Esophagus squamous epithelium (tissue), 5 donors: ENCODE measurements at regions not wholly inside any gene's neighbourhood (a gene's known extent, or its start where the extent isn't known, plus 50 kb on each side); places are given as distances from the start of the nearest gene placed in this dataset.

Experiments
- DNase-seq: peaks from one replicate; lab custom pipeline; 2025; lab: John Stamatoyannopoulos, UW
- H3K27ac ChIP-seq, 4 donors: fragments of 200-600 bp; sonication (generic); one replicate each; pipeline ENCODE4 v1.5.1; 2016 to 2019; ENCODE audit warnings: mild to moderate bottlenecking in 1 of 4
- H3K27me3 ChIP-seq, 4 donors: fragments of 200-600 bp; sonication (generic); 1 replicate in 3 of 4; 2 replicates in 1 of 4; pipeline versions ENCODE4 v1.5.1 to v1.6.0; 2017 to 2021; ENCODE audit warnings: antibody characterized with exemption in 1 of 4
- H3K36me3 ChIP-seq, 3 donors: fragments of 200-600 bp; sonication (generic); one replicate each; pipeline ENCODE4 v1.5.1; 2016 to 2019
- H3K4me1 ChIP-seq, 3 donors: fragments of 200-600 bp; sonication (generic); one replicate each; pipeline ENCODE4 v1.5.1; 2017 to 2019
- H3K4me3 ChIP-seq, 4 donors: fragments of 200-600 bp; sonication (generic); 1 replicate in 3 of 4; 2 replicates in 1 of 4; pipeline ENCODE4 v1.5.1; 2016 to 2019; ENCODE audit warnings: mild to moderate bottlenecking in 2 of 4, moderate library complexity in 1 of 4
- H3K9me3 ChIP-seq, 3 donors: fragments of 200-600 bp; sonication (generic); one replicate each; pipeline ENCODE4 v1.5.1; 2016 to 2019
- POLR2A ChIP-seq, 4 donors: fragments of 450-650 bp; IDR thresholded peaks; one replicate each; pipeline ENCODE4 v1.6.1; 2017; ENCODE audit warnings: antibody characterized with exemption in 4 of 4, mild to moderate bottlenecking in 4 of 4, moderate library complexity in 3 of 4
- WGBS, 2 donors: methylation state at CpG; one replicate each; pipeline ENCODE4 v1.1.5; 2018; 5-methylcytosine and 5-hydroxymethylcytosine counted together
- intact Hi-C: fragments of 100-400 bp; cut with DNase I; formaldehyde crosslinking; loops from one replicate; pipeline ENCODE4 v1.15.0; 2022
- TF ChIP-seq, protein P1 (sequence below), 6 experiments: fragments of 450-650 bp in 4 of 6; fragments of 200-600 bp in 2 of 6; sonication (generic) in 2 of 6; IDR thresholded peaks; one replicate each; pipeline ENCODE4 v1.5.1; 2016 to 2019; ENCODE audit warnings: antibody characterized with exemption in 6 of 6, mild to moderate bottlenecking in 4 of 6, moderate library complexity in 4 of 6
- donor health status: DM: yes; HTN: yes; CAD: no.

DNA sequence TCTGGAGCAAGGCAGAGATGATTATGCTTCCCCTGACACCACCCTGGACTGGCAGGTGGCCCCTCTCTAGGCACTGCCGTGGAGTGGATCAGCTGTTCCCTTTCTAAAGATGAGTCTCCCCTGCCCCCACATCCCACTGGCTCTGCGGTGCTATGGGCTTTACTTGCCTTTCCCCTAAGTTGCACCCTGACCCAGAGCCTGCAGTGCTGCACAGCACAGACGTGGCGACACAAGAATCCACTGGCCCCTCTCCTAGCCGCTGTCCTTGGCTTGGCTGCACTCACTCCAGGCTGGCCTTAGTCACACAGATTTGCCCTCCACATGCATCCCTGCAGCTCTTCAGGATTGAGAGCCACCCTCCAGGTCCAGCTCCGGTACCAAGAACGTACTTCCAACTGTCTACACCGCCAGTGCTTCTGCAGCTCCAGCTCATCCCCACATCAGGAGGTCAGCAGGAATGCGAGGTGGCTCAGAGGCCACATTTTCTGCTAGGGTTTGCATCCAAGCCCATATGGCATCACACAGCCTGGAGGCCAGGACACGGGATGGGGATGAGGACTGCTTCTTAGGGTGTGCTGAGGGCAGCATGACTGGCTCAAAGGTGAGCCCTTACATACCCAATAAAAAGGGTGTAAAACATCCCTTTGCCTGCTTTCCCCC lies 82.4 kb upstream of the RASGRF1 start:
- intact Hi-C loops, result no loop called here
- Histone ChIP-seq H3K27ac (no peak overlapping the region), H3K4me1 (peaks cover 0 to 15% (median 7%) of the 10 kb centered on the region in 3 donors), H3K4me3 (no peak overlapping the region), H3K27me3 (peaks cover 0 to 50% (median 0%) of the 10 kb centered on the region in 4 donors), H3K9me3 (no peaks in the 10 kb centered on the region), H3K36me3 (no peaks in the 10 kb centered on the region)
- no peak for DNase-seq
- 75 to 81% methylated on average over 7 to 8 of the region's 10 CpGs for WGBS, 2 donors
- TF ChIP-seq, protein P1, sequence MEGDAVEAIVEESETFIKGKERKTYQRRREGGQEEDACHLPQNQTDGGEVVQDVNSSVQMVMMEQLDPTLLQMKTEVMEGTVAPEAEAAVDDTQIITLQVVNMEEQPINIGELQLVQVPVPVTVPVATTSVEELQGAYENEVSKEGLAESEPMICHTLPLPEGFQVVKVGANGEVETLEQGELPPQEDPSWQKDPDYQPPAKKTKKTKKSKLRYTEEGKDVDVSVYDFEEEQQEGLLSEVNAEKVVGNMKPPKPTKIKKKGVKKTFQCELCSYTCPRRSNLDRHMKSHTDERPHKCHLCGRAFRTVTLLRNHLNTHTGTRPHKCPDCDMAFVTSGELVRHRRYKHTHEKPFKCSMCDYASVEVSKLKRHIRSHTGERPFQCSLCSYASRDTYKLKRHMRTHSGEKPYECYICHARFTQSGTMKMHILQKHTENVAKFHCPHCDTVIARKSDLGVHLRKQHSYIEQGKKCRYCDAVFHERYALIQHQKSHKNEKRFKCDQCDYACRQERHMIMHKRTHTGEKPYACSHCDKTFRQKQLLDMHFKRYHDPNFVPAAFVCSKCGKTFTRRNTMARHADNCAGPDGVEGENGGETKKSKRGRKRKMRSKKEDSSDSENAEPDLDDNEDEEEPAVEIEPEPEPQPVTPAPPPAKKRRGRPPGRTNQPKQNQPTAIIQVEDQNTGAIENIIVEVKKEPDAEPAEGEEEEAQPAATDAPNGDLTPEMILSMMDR (IDR thresholded peaks at IDR 0.05), result no peak
- no peak for TF ChIP-seq POLR2A (IDR thresholded peaks at IDR 0.05)

DNA sequence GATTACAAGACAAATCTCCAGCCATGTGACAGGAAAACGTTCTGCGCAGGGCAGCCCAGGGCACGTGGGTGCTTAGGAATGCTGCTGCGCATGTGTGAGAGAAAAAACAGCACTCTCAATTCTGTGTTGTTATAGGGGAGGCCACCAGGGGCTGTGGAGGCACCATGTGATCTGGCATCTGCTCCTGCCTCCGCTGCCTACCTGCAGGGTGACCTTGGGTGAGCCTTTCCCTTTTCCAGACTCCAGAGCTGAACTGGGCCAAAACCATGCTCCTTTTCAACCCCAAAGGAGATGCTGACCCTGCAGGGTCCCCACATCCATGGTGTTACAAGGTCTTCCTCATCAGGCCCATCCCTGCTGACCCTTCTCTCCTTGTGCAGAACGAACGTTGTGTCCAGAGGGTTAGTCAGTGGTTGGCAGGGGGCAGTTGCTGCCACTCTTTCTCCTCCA lies 81.5 kb upstream of the RASGRF1 start:
- H3K4me1 ChIP-seq, result peaks cover 0 to 15% (median 7%) of the 10 kb centered on the region in 3 donors
- no peak for DNase-seq
- TF ChIP-seq, protein P1 (IDR thresholded peaks at IDR 0.05), result no peak
- no peak for TF ChIP-seq POLR2A (IDR thresholded peaks at IDR 0.05)
- H3K4me3 ChIP-seq, result no peak overlapping the region
- 66 to 79% methylated on average over 6 to 7 of the region's 7 CpGs for WGBS, 2 donors
- H3K27me3 ChIP-seq, result peaks cover 0 to 52% (median 0%) of the 10 kb centered on the region in 4 donors
- H3K9me3 ChIP-seq, result no peaks in the 10 kb centered on the region
- intact Hi-C loops, result no loop called here
- no peaks in the 10 kb centered on the region for H3K36me3 ChIP-seq
- H3K27ac ChIP-seq, result no peak overlapping the region

DNA sequence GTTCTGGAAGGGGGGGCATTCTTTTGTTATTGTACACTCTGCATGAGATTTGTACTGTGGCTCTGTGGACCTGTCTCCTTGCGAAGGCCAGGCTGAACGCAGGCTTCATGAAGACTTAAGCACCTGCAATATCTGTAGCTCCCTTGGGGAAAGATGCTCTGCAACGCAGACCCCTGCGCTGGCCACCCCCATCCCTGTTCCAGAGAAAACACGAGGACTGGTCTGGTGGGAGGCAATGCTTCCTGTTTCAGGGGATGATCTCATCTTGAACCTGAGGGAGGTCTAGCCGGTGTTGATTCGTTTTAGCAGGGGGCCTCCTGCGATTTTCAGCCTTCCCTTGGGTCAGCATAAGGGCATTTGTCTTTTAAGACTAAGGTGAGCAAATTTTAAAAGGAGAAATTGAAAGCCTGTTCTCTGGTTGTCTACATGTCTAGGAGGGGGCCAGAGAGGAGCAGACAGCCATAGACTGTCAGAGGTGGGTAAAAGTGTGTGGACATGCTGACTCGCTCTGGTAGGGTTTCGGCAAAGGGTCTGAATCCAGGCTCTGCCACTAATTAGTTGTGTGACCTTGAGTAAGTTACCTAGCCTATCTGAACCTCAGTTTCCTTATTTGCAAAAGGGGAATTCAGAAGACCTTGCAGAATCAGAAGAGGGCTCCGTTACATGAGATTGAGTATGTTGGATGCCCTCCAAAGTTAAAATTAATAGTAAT lies 80.9 kb upstream of the RASGRF1 start:
- no peaks in the 10 kb centered on the region for H3K36me3 ChIP-seq

DNA sequence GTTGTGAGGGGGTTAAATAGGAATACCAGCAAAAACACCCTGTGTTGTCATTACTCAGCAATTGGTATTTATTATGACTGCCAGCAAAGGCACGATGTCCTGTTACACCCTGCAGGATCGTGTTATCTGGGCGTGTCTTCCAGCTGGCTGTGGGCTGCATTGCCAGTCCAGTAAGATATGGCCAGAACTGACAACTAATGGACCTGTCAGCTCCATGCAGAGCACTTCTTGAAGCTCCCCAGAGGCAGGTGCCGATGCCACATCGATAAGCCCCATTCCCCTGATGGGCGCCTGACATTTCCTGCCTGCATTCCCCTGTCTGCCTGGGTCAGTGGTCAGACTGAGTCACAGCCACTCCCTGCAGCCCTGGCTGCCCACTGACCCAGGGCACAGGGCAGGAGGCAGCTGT lies 79.7 kb upstream of the RASGRF1 start:
- no peak overlapping the region for H3K4me3 ChIP-seq
- H3K36me3 ChIP-seq, result no peaks in the 10 kb centered on the region
- H3K9me3 ChIP-seq, result no peaks in the 10 kb centered on the region
- TF ChIP-seq POLR2A (IDR thresholded peaks at IDR 0.05), result no peak
- TF ChIP-seq, protein P1 (IDR thresholded peaks at IDR 0.05), result no peak
- DNase-seq, result no peak
- 5 to 22% methylated on average over 3 to 5 of the region's 6 CpGs for WGBS, 2 donors
- peaks cover 0 to 15% (median 7%) of the 10 kb centered on the region in 3 donors for H3K4me1 ChIP-seq
- intact Hi-C loops, result no loop called here
- peaks cover 0 to 64% (median 2%) of the 10 kb centered on the region in 4 donors for H3K27me3 ChIP-seq
- H3K27ac ChIP-seq, result no peak overlapping the region

More for the DNA sequence above, 80.9 kb upstream of the RASGRF1 start:
- intact Hi-C loops, result no loop called here
- WGBS, 2 donors, result 62 to 83% methylated on average over 4 to 11 of the region's 11 CpGs
- Histone ChIP-seq H3K27me3 (peaks cover 0 to 53% (median 2%) of the 10 kb centered on the region in 4 donors), H3K27ac (no peak overlapping the region), H3K4me1 (peaks cover 0 to 15% (median 7%) of the 10 kb centered on the region in 3 donors), H3K9me3 (no peaks in the 10 kb centered on the region), H3K4me3 (no peak overlapping the region)
- no peak for TF ChIP-seq POLR2A (IDR thresholded peaks at IDR 0.05)
- TF ChIP-seq, protein P1 (IDR thresholded peaks at IDR 0.05), result no peak
- DNase-seq, result no peak
